Natural killer cell (primary cell): ENCODE measurements at regions not wholly inside any gene's neighbourhood (a gene's known extent, or its start where the extent isn't known, plus 50 kb on each side); places are given as distances from the start of the nearest gene placed in this dataset.
"Not testable (repeated sequence)": the region's sequence is repeated elsewhere in the genome, so short reads cannot be mapped to it uniquely, and the experiment has no call there.

Source experiments
- ATAC-seq, 3 donors: fragments of 150-1000 bp in 2 of 3; fragments of 200-7000 bp in 1 of 3; cut with Tn5 transposase; 1 replicate in 1 of 3; 2 replicates in 2 of 3; pipeline ENCODE4 v1.10.0; 2021; ENCODE audit warnings: mild to moderate bottlenecking in 2 of 3, moderate library complexity in 2 of 3
- DNase-seq, 2 donors: peaks; one replicate each; pipeline versions ENCODE4 v3.0.0 to v3.0.0-alpha.2; 2013 to 2021; ENCODE audit warnings: mixed read lengths in 1 of 2
- H3K27ac ChIP-seq: one replicate; pipeline ENCODE4 v1.5.1; 2013; ENCODE audit warnings: mild to moderate bottlenecking, low read length
- H3K27me3 ChIP-seq: one replicate; pipeline ENCODE4 v1.6.1; 2013; ENCODE audit warnings: low read length; ENCODE audit not compliant: control insufficient read depth, insufficient read depth
- H3K36me3 ChIP-seq: one replicate; pipeline ENCODE4 v1.6.1; 2013; ENCODE audit warnings: low read length; ENCODE audit not compliant: control insufficient read depth, insufficient read depth
- H3K4me1 ChIP-seq: one replicate; pipeline ENCODE4 v1.6.1; 2013; ENCODE audit warnings: low read length; ENCODE audit not compliant: control insufficient read depth, insufficient read depth
- H3K4me3 ChIP-seq: one replicate; pipeline ENCODE4 v1.5.1; 2013; ENCODE audit warnings: low read length
- H3K9me3 ChIP-seq: one replicate; pipeline ENCODE4 v1.6.1; 2013; ENCODE audit warnings: low read length; ENCODE audit not compliant: control insufficient read depth, insufficient read depth
- H3K27ac Mint-ChIP-seq, 2 donors: one replicate each; pipeline ENCODE4 v1.8.0; 2022; ENCODE audit warnings: mild to moderate bottlenecking in 2 of 2, mixed read lengths in 2 of 2, moderate library complexity in 1 of 2
- H3K27me3 Mint-ChIP-seq, 2 donors: one replicate each; pipeline ENCODE4 v1.8.0; 2022; ENCODE audit warnings: low read depth in 2 of 2, mixed read lengths in 2 of 2
- H3K36me3 Mint-ChIP-seq: one replicate; pipeline ENCODE4 v1.8.0; 2022; ENCODE audit warnings: mixed read lengths
- H3K4me1 Mint-ChIP-seq, 2 donors: one replicate each; pipeline ENCODE4 v1.8.0; 2022; ENCODE audit warnings: mixed read lengths in 2 of 2
- H3K4me3 Mint-ChIP-seq: one replicate; pipeline ENCODE4 v1.8.0; 2022; ENCODE audit warnings: mild to moderate bottlenecking, moderate library complexity, mixed read lengths
- H3K9me3 Mint-ChIP-seq, 2 donors: one replicate each; pipeline ENCODE4 v1.8.0; 2022; ENCODE audit warnings: mixed read lengths in 2 of 2
- WGBS: methylation state at CpG from one replicate; pipeline ENCODE4 v1.1.7; 2013; ENCODE audit warnings: missing lambda C conversion rate; ENCODE audit not compliant: insufficient coverage; 5-methylcytosine and 5-hydroxymethylcytosine counted together
- intact Hi-C: fragments of 100-400 bp; cut with micrococcal nuclease; formaldehyde crosslinking; loops from one replicate; pipeline ENCODE4 v1.14.2; 2022

DNA sequence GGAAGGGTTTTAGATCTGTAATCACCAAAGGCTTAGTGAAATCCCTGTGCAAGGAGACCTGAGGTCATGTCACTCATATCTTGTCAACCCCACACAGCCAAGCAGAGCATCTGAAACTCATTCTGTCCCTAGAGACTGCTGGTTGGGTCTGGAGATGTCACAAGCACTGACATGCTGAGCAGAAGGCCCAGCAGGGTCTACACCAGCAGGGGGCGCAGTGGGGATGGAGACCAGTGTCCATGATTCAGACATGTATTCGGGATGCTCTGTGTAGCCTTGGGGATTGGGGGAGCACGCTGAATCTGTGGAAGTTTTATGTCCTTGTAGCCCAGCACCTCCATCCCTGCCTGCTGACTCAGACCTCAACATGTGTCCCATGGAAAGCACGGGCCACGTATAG is 1247.3 kb downstream of the RPIA start:
- ATAC-seq, result peak in 1 of 3 donors; percentile 66
- H3K4me1 ChIP-seq, H3K4me3 Mint-ChIP-seq, H3K36me3 Mint-ChIP-seq, H3K27me3 ChIP-seq, H3K27ac Mint-ChIP-seq, H3K27ac ChIP-seq, H3K9me3 Mint-ChIP-seq, H3K9me3 ChIP-seq, H3K27me3 Mint-ChIP-seq, intact Hi-C loops, H3K36me3 ChIP-seq, DNase-seq, H3K4me3 ChIP-seq: not testable (repeated sequence)
- H3K4me1 Mint-ChIP-seq, result peaks cover 4 to 13% of the 10 kb centered on the region in 2 donors
- WGBS, result 72% methylated on average over 5 of the region's 5 CpGs

DNA sequence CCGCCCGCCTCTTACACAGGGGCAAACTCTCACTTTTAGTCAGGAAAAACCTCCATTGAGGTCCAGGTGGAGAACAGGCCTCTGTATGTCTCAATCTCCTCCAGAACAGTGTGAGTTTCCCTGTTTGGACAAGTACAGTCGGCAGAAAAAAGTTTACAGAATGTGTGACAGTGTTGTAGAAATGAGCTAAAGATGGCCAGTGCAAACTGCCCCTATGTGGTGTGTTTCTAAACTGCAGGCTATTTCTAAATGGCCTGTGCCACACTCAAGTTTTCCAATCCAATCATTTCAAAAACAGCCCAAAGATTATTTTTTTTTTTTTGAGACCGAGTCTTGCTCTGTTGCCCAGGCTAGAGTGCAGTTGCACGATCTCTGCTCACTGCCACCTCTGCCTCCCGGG is 1252.8 kb downstream of the RPIA start:
- H3K4me3 ChIP-seq, H3K4me1 Mint-ChIP-seq, H3K4me3 Mint-ChIP-seq, H3K9me3 ChIP-seq, ATAC-seq, H3K9me3 Mint-ChIP-seq, H3K36me3 ChIP-seq, intact Hi-C loops, H3K4me1 ChIP-seq, H3K36me3 Mint-ChIP-seq, DNase-seq, H3K27ac Mint-ChIP-seq, H3K27me3 ChIP-seq, H3K27me3 Mint-ChIP-seq, H3K27ac ChIP-seq: not testable (repeated sequence)
- WGBS, result no CpG with 5 or more reads among the region's 6 CpGs

DNA sequence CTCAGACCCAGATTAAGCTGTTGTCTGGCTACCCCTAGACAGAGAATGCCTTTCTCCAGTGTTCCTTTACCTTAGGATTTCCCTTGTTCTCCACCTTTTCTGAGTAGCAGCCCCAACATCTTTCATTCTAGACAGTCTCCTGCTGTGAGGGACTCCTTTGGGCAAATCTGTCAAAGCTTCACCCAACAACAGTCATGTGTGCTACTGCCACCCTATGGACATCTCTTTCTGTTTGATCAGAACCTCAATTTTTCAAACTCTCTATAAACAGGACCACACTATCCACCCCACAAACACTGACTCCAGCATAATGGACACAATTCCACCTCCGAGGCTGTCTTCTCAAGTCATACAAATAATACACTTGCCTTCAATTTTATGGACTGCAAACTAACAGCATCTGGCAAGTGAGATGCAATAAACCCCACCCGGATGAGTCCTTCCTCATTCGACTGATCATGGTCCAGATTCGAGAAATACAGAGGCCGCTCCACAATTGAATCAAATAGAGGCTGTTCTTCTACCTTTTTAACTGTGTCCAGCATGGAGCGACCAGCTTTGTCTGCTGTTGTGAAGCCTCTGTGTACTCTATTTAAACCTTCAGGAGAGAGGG is 1253.6 kb downstream of the RPIA start:
- H3K27me3 ChIP-seq, ATAC-seq, H3K9me3 Mint-ChIP-seq, H3K27ac ChIP-seq, H3K36me3 Mint-ChIP-seq, H3K4me3 ChIP-seq, H3K4me3 Mint-ChIP-seq, H3K27ac Mint-ChIP-seq, H3K4me1 ChIP-seq, intact Hi-C loops, H3K36me3 ChIP-seq, H3K9me3 ChIP-seq, H3K27me3 Mint-ChIP-seq, H3K4me1 Mint-ChIP-seq, DNase-seq: not testable (repeated sequence)
- no CpG with 5 or more reads among the region's 6 CpGs for WGBS

DNA sequence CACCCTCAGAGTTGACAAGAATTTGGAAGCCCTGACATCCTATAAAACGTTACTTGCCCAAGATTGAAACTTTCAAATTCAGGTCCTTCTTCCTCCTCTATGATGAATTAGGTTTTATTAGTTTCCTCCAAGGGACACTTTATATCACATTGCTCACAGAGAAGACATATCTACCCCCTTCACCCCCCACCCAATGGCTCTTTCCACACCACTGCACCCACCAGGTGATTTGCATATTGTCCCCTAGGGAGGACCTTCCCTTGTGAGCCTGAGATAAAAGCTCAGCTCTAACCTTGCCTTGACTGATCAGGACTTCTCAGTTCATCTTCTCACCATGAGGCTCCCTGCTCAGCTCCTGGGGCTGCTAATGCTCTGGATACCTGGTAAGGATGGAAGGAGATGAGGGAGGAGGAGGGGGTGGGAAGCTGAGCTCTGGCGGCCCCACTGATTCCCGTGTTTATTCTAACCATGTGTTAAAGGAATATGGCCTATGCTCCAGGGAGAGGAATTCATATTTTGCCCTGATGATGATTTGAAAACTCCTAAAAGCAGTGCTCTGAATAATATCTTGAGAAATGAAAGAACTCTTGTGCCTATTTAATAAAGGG is 1255.8 kb downstream of the RPIA start:
- H3K27ac ChIP-seq, H3K27me3 Mint-ChIP-seq, H3K27me3 ChIP-seq, ATAC-seq, H3K9me3 Mint-ChIP-seq, H3K36me3 ChIP-seq, H3K4me3 Mint-ChIP-seq, DNase-seq, H3K27ac Mint-ChIP-seq, H3K4me1 ChIP-seq, H3K36me3 Mint-ChIP-seq, H3K4me1 Mint-ChIP-seq, H3K4me3 ChIP-seq, intact Hi-C loops, H3K9me3 ChIP-seq: not testable (repeated sequence)
- 71% methylated on average over 2 of the region's 3 CpGs for WGBS

DNA sequence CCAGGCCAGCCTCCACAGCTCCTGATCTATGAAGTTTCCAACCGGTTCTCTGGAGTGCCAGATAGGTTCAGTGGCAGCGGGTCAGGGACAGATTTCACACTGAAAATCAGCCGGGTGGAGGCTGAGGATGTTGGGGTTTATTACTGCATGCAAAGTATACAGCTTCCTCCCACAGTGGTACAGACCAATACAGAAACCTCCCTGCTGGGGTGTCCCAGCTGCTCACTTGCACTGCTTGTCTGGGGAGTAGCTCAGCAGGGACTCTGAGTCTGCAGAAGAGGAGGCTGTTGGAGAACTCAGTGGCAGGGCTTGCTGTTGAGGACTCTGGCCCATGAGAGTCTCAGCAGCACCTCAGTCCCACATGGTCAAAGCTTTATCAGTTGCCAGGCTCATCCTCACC is 1256.6 kb downstream of the RPIA start:
- ATAC-seq, intact Hi-C loops, H3K4me3 Mint-ChIP-seq, H3K27me3 Mint-ChIP-seq, H3K27me3 ChIP-seq, H3K4me1 Mint-ChIP-seq, H3K9me3 Mint-ChIP-seq, H3K4me1 ChIP-seq, H3K36me3 Mint-ChIP-seq, H3K4me3 ChIP-seq, H3K27ac Mint-ChIP-seq, DNase-seq, H3K9me3 ChIP-seq, H3K36me3 ChIP-seq, H3K27ac ChIP-seq: not testable (repeated sequence)
- WGBS, result no CpG with 5 or more reads among the region's 3 CpGs

DNA sequence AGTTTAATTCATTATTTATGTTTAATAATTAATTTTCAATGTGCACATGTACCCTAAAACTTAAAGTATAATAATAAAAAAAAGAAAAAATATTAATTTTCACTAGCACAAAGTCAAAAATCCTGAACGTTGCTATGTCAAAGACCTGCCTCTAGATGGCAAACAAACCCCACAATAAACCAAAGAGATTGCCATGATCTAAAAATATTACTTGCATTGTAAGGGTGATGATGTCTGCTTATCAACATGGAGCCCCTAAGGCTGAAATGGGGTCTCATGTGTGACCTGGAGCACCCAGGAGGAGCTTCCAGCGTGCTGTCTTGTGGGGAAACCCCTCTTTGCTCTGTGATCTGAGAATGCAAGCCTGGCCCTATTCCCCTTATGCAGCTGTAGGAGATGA is 1259.3 kb downstream of the RPIA start:
- intact Hi-C loops, H3K4me3 ChIP-seq, H3K9me3 ChIP-seq, H3K9me3 Mint-ChIP-seq, H3K4me1 ChIP-seq, H3K27ac ChIP-seq, H3K27me3 Mint-ChIP-seq, H3K36me3 Mint-ChIP-seq, H3K27ac Mint-ChIP-seq, H3K27me3 ChIP-seq, H3K4me1 Mint-ChIP-seq, H3K4me3 Mint-ChIP-seq, DNase-seq, H3K36me3 ChIP-seq, ATAC-seq: not testable (repeated sequence)
- WGBS, result no CpG with 5 or more reads among the region's 2 CpGs

DNA sequence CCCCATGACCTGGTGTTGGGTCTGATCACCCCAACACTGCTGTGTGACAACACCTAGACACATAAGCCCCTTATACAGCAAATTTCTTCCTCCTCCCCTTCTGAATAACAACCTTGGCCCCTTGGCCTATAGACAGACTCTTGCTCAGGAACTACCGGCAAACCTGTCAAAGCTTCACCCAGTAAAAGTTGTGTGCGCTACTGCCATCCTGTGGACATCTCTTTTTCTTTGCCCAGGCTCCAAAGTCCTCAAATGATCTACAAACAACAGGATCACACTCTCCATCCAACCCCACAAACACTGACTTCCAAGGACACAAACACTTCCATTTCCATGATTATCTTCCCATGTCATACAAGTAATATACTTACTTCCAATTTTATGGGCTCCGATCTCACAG is 1265.8 kb downstream of the RPIA start:
- H3K9me3 ChIP-seq, H3K4me3 ChIP-seq, ATAC-seq, H3K36me3 Mint-ChIP-seq, H3K27ac Mint-ChIP-seq, H3K36me3 ChIP-seq, H3K9me3 Mint-ChIP-seq, H3K27me3 Mint-ChIP-seq, H3K4me3 Mint-ChIP-seq, H3K27ac ChIP-seq, H3K27me3 ChIP-seq, intact Hi-C loops, H3K4me1 Mint-ChIP-seq, H3K4me1 ChIP-seq: not testable (repeated sequence)
- WGBS, result 72% methylated on average over 2 of the region's 3 CpGs
- DNase-seq, result peak in 1 of 2 donors; percentile 1

DNA sequence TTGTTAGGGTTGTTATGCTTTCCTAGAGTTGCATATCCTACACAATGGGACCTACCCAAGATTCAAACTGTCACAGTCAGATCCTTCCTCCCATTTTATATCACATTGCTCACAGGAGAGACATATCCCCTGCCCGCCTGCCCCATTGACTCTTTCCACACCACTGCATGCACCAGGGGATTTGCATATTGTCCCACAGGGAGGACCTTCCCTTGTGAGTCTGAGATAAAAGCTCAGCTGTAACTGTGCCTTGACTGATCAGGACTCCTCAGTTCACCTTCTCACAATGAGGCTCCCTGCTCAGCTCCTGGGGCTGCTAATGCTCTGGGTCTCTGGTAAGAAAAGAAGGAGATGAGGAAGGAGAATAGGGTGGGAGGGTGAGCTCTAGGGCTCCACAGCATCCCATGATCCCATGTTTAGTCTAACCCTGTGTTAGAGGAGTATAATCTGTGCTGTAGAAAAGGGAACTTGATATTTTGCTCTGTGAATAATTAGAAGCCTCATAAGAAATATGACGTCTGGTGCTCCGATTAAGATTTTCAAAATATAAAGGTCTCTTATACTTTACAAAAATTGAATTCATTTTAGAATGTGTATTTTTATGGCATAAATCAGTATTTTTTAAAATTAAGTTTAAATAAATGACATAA is 1268.4 kb downstream of the RPIA start:
- H3K4me1 ChIP-seq, H3K36me3 Mint-ChIP-seq, H3K36me3 ChIP-seq, H3K4me3 ChIP-seq, H3K4me3 Mint-ChIP-seq, H3K27ac ChIP-seq, H3K27me3 Mint-ChIP-seq, H3K4me1 Mint-ChIP-seq, DNase-seq, ATAC-seq, intact Hi-C loops, H3K27ac Mint-ChIP-seq, H3K9me3 ChIP-seq, H3K27me3 ChIP-seq, H3K9me3 Mint-ChIP-seq: not testable (repeated sequence)
- no CpG with 5 or more reads among the region's 3 CpGs for WGBS
